ENCODE measurements at regions not wholly inside any gene's neighbourhood (a gene's known extent, or its start where the extent isn't known, plus 50 kb on each side); places are given as distances from the start of the nearest gene placed in this dataset.

- CTCF ChIA-PET = no interaction called here
- H3K4me3 ChIP-seq (ENCODE audit: control insufficient read depth in 1 of 7, extremely low read depth in 1 of 7, insufficient read depth in 4 of 7, low read depth in 2 of 7, low read length in 6 of 7) = no peak overlapping the region
- 98% methylated on average over 5 of the region's 6 CpGs for WGBS (ENCODE audit: insufficient coverage)
Measured at GRCh38 chr4:56184214-56184613, 203.1 kb downstream of the AASDH start.

GRCh38 chr4:56183344-56183959 lies 203.8 kb downstream of the AASDH start:
- H3K9me3 ChIP-seq (ENCODE audit: control extremely low read depth in 1 of 5, control insufficient read depth in 4 of 5, insufficient read depth in 2 of 5, low read depth in 1 of 5, low read length in 4 of 5) = no peaks in the 10 kb centered on the region
- CTCF ChIA-PET = no interaction called here
- H3K4me3 ChIP-seq (ENCODE audit: control insufficient read depth in 1 of 7, extremely low read depth in 1 of 7, insufficient read depth in 4 of 7, low read depth in 2 of 7, low read length in 6 of 7) = no peak overlapping the region
- no peak overlapping the region for H3K27ac ChIP-seq (ENCODE audit: insufficient read depth in 1 of 2, low read depth in 1 of 2, low read length in 2 of 2, poor library complexity in 1 of 2, severe bottlenecking in 2 of 2)
- POLR2A ChIA-PET = no interaction called here
- WGBS (ENCODE audit: insufficient coverage) = 97% methylated on average over 10 of the region's 11 CpGs
- no peak for DNase-seq
- H3K36me3 ChIP-seq (ENCODE audit: control insufficient read depth in 4 of 4, insufficient read depth in 4 of 4, low read length in 3 of 4) = peaks cover 8 to 24% (median 11%) of the 10 kb centered on the region in 4 experiments
- peaks cover 0 to 26% (median 11%) of the 10 kb centered on the region in 4 experiments for H3K4me1 ChIP-seq (ENCODE audit: control extremely low read depth in 1 of 4, control insufficient read depth in 4 of 4, insufficient read depth in 4 of 4, low read length in 3 of 4)
- no peaks in the 10 kb centered on the region for H3K27me3 ChIP-seq (replicated peaks in 2 of 5; ENCODE audit: control insufficient read depth in 4 of 5, insufficient read depth in 5 of 5, low read length in 4 of 5)

More at GRCh38 chr4:56184214-56184613, 203.1 kb downstream of the AASDH start:
- no peak overlapping the region for H3K27ac ChIP-seq (ENCODE audit: insufficient read depth in 1 of 2, low read depth in 1 of 2, low read length in 2 of 2, poor library complexity in 1 of 2, severe bottlenecking in 2 of 2)
- H3K36me3 ChIP-seq (ENCODE audit: control insufficient read depth in 4 of 4, insufficient read depth in 4 of 4, low read length in 3 of 4) = peaks cover 8 to 24% (median 11%) of the 10 kb centered on the region in 4 experiments
- no peak for DNase-seq
- peaks cover 0 to 26% (median 11%) of the 10 kb centered on the region in 4 experiments for H3K4me1 ChIP-seq (ENCODE audit: control extremely low read depth in 1 of 4, control insufficient read depth in 4 of 4, insufficient read depth in 4 of 4, low read length in 3 of 4)
- H3K27me3 ChIP-seq (replicated peaks in 2 of 5; ENCODE audit: control insufficient read depth in 4 of 5, insufficient read depth in 5 of 5, low read length in 4 of 5) = no peaks in the 10 kb centered on the region
- no peaks in the 10 kb centered on the region for H3K9me3 ChIP-seq (ENCODE audit: control extremely low read depth in 1 of 5, control insufficient read depth in 4 of 5, insufficient read depth in 2 of 5, low read depth in 1 of 5, low read length in 4 of 5)
- POLR2A ChIA-PET = no interaction called here

DNA sequence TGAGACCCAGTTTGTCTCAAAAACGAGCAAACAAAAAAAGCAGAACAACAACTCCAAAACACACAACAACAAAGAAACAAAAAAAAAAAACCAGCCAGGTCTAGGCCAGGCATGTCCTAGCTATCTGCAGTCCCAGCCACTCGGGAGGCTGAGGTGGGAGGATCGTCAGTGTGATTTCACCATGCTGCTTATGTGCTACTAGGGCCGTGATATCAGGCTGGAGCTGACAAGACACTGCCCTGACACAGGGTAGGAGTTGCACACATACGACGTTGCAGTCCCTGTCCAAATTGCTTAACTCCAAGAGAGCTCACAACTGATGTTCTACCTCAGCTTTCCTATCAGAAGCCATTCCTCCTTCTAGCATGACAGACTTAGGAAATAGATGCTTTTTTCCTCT lies 204.9 kb downstream of the AASDH start:
- Histone ChIP-seq H3K27me3 (replicated peaks in 2 of 5; ENCODE audit: control insufficient read depth in 4 of 5, insufficient read depth in 5 of 5, low read length in 4 of 5) (no peaks in the 10 kb centered on the region), H3K27ac (ENCODE audit: insufficient read depth in 1 of 2, low read depth in 1 of 2, low read length in 2 of 2, poor library complexity in 1 of 2, severe bottlenecking in 2 of 2) (no peak overlapping the region), H3K4me3 (ENCODE audit: control insufficient read depth in 1 of 7, extremely low read depth in 1 of 7, insufficient read depth in 4 of 7, low read depth in 2 of 7, low read length in 6 of 7) (no peak overlapping the region), H3K36me3 (ENCODE audit: control insufficient read depth in 4 of 4, insufficient read depth in 4 of 4, low read length in 3 of 4) (peaks cover 8 to 19% (median 10%) of the 10 kb centered on the region in 4 experiments), H3K9me3 (ENCODE audit: control extremely low read depth in 1 of 5, control insufficient read depth in 4 of 5, insufficient read depth in 2 of 5, low read depth in 1 of 5, low read length in 4 of 5) (no peaks in the 10 kb centered on the region), H3K4me1 (ENCODE audit: control extremely low read depth in 1 of 4, control insufficient read depth in 4 of 4, insufficient read depth in 4 of 4, low read length in 3 of 4) (peaks cover 0 to 26% (median 11%) of the 10 kb centered on the region in 4 experiments)
- ChIA-PET CTCF (no interaction called here), POLR2A (no interaction called here)
- 100% methylated on average over 5 of the region's 6 CpGs for WGBS (ENCODE audit: insufficient coverage)
- no peak for DNase-seq

DNA sequence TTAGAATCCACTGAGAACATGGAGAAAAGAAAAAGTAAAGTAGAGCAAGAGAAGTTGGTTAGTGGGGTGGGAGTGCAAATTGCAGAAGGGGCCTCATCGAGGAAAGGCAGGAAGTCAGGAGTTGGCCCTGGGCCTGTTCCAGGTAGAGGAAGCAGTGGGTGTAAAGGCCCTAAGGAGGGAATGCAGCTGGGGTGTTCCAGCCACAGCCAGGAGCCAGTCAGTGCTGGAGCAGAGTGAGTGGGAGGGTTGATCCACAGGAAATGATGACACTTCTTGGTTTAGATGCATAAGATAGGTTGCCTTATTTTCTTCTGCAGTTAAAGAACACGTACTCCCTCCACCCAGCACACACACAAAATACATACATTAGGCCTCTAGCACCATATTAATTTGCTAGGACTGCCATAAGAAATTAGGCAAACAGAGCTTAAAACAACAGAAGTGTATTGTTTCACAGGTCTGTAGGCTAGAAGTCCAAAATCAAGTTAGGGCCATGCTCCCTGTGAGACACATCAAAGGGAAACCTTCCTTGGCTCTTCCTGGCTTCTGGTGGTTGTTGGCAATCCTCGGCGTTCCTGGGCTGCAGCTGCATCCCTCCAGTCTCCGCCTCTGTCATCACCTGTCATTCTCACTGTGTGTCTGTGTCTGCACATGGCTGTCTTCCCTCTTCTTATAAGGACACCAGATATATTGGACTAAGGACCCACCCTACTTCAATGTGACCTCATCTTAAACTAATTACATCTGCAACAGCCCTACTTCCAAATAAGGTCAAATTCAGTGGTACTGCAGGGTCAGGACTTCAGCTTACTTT lies 205.9 kb downstream of the AASDH start:
- Histone ChIP-seq H3K27me3 (replicated peaks in 2 of 5; ENCODE audit: control insufficient read depth in 4 of 5, insufficient read depth in 5 of 5, low read length in 4 of 5) (no peaks in the 10 kb centered on the region), H3K4me3 (ENCODE audit: control insufficient read depth in 1 of 7, extremely low read depth in 1 of 7, insufficient read depth in 4 of 7, low read depth in 2 of 7, low read length in 6 of 7) (peak overlapping the region in 3 of 7 experiments; percentile 19 to 46 (median 32)), H3K9me3 (ENCODE audit: control extremely low read depth in 1 of 5, control insufficient read depth in 4 of 5, insufficient read depth in 2 of 5, low read depth in 1 of 5, low read length in 4 of 5) (peaks cover 0 to 2% (median 0%) of the 10 kb centered on the region in 5 experiments), H3K36me3 (ENCODE audit: control insufficient read depth in 4 of 4, insufficient read depth in 4 of 4, low read length in 3 of 4) (peaks cover 5 to 19% (median 10%) of the 10 kb centered on the region in 4 experiments), H3K4me1 (ENCODE audit: control extremely low read depth in 1 of 4, control insufficient read depth in 4 of 4, insufficient read depth in 4 of 4, low read length in 3 of 4) (peaks cover 0 to 26% (median 11%) of the 10 kb centered on the region in 4 experiments), H3K27ac (ENCODE audit: insufficient read depth in 1 of 2, low read depth in 1 of 2, low read length in 2 of 2, poor library complexity in 1 of 2, severe bottlenecking in 2 of 2) (no peak overlapping the region)
- ChIA-PET POLR2A (no interaction called here), CTCF (no interaction called here)
- DNase-seq = peak; percentile 25 to 81 (median 61)
- WGBS (ENCODE audit: insufficient coverage) = 64% methylated on average over 5 of the region's 5 CpGs

DNA sequence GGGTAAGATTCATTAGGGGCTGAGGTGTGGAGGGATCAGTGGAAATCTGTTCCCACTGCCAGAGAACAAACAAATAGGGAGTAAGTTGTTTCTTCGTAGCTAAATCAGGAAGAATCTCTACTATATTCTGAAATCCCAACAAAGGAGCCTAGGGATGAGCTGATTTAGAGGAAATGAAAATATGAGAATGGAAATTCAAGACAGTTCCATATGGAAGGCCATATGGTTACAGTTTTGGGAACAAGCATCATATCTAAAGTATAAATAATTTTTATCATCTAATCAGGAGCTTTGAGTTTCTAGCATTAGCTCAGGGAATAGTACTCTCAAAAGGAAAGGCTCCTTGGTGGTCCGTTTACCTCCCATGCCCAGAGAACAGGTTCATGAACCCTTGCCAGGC lies 218.2 kb downstream of the AASDH start:
- Histone ChIP-seq H3K36me3 (ENCODE audit: control insufficient read depth in 4 of 4, insufficient read depth in 4 of 4, low read length in 3 of 4) (peaks cover 0 to 6% (median under 1%) of the 10 kb centered on the region in 4 experiments), H3K4me1 (ENCODE audit: control extremely low read depth in 1 of 4, control insufficient read depth in 4 of 4, insufficient read depth in 4 of 4, low read length in 3 of 4) (no peaks in the 10 kb centered on the region), H3K9me3 (ENCODE audit: control extremely low read depth in 1 of 5, control insufficient read depth in 4 of 5, insufficient read depth in 2 of 5, low read depth in 1 of 5, low read length in 4 of 5) (peaks cover 0 to 13% (median 4%) of the 10 kb centered on the region in 5 experiments), H3K27ac (ENCODE audit: insufficient read depth in 1 of 2, low read depth in 1 of 2, low read length in 2 of 2, poor library complexity in 1 of 2, severe bottlenecking in 2 of 2) (no peak overlapping the region), H3K4me3 (ENCODE audit: control insufficient read depth in 1 of 7, extremely low read depth in 1 of 7, insufficient read depth in 4 of 7, low read depth in 2 of 7, low read length in 6 of 7) (no peak overlapping the region), H3K27me3 (replicated peaks in 2 of 5; ENCODE audit: control insufficient read depth in 4 of 5, insufficient read depth in 5 of 5, low read length in 4 of 5) (no peaks in the 10 kb centered on the region)
- POLR2A ChIA-PET = no interaction called here
- WGBS (ENCODE audit: insufficient coverage) = 100% methylated on average over 1 of the region's 2 CpGs
- no peak for DNase-seq
- CTCF ChIA-PET = interaction anchor here (0.9 kb wide), 1 partner anchor 11 kb away, joined by 3 read pairs; no protein-coding TSS in a partner anchor

DNA sequence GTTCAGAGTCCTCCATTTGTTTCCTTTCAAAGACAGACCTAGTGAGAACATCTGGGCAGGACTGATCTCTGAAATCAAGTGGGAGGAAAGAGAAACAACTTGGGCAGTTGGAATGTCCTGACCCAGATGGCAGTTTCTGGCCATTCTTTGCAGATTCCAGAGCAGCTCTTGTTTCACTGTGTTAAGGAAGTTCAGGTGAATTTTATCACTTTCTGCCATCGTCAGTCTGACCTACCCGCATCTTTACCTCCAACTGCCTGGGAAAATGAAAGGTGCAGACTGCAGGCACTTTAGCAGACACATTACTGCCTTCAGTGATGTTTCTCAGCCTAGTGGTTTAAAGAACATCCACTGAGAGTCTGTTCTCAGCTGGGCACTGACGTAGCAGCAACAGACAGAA lies 216.2 kb downstream of the CEP135 start:
- 86% methylated on average over 3 of the region's 3 CpGs for WGBS (ENCODE audit: insufficient coverage)
- CTCF ChIA-PET = interaction anchor here (0.6 to 1.2 kb wide), 3 partner anchors 18 to 403 kb away, joined by 3 to 4 read pairs (median 3); no protein-coding TSS in a partner anchor
- no peaks in the 10 kb centered on the region for H3K4me1 ChIP-seq (ENCODE audit: control extremely low read depth in 1 of 4, control insufficient read depth in 4 of 4, insufficient read depth in 4 of 4, low read length in 3 of 4)
- peaks cover 0 to 4% (median 0%) of the 10 kb centered on the region in 4 experiments for H3K36me3 ChIP-seq (ENCODE audit: control insufficient read depth in 4 of 4, insufficient read depth in 4 of 4, low read length in 3 of 4)
- H3K9me3 ChIP-seq (ENCODE audit: control extremely low read depth in 1 of 5, control insufficient read depth in 4 of 5, insufficient read depth in 2 of 5, low read depth in 1 of 5, low read length in 4 of 5) = peaks cover 0 to 13% (median 4%) of the 10 kb centered on the region in 5 experiments
- no peaks in the 10 kb centered on the region for H3K27me3 ChIP-seq (replicated peaks in 2 of 5; ENCODE audit: control insufficient read depth in 4 of 5, insufficient read depth in 5 of 5, low read length in 4 of 5)
- H3K27ac ChIP-seq (ENCODE audit: insufficient read depth in 1 of 2, low read depth in 1 of 2, low read length in 2 of 2, poor library complexity in 1 of 2, severe bottlenecking in 2 of 2) = no peak overlapping the region
- no peak overlapping the region for H3K4me3 ChIP-seq (ENCODE audit: control insufficient read depth in 1 of 7, extremely low read depth in 1 of 7, insufficient read depth in 4 of 7, low read depth in 2 of 7, low read length in 6 of 7)
- DNase-seq = no peak
- POLR2A ChIA-PET = no interaction called here

DNA sequence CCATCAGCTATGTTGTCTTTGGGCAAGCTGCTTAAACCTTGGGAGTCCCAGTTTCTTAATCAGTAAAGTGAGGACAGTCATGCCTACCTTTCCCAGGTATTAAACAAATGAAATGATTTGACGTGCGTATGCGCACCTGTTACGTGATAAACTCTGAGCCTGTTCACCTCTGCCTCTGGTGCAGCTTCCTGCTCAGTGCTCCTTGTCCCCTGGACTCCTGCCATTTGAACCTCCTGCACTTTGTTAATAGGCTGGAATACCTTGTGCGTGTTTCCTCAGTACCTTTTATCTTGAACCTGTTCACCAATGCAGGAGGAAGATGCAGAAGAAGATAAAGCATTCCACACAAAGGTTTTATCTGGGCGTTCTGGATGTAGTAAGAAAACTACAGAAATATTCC lies 211.9 kb downstream of the CEP135 start:
- ChIA-PET POLR2A (no interaction called here), CTCF (interaction anchor here (1.1 kb wide), 1 partner anchor 86 kb away, joined by 3 read pairs; no protein-coding TSS in a partner anchor)
- DNase-seq = no peak
- H3K27ac ChIP-seq (ENCODE audit: insufficient read depth in 1 of 2, low read depth in 1 of 2, low read length in 2 of 2, poor library complexity in 1 of 2, severe bottlenecking in 2 of 2) = no peak overlapping the region
- WGBS (ENCODE audit: insufficient coverage) = 92% methylated on average over 5 of the region's 6 CpGs
- no peaks in the 10 kb centered on the region for H3K4me1 ChIP-seq (ENCODE audit: control extremely low read depth in 1 of 4, control insufficient read depth in 4 of 4, insufficient read depth in 4 of 4, low read length in 3 of 4)
- H3K36me3 ChIP-seq (ENCODE audit: control insufficient read depth in 4 of 4, insufficient read depth in 4 of 4, low read length in 3 of 4) = no peaks in the 10 kb centered on the region
- H3K4me3 ChIP-seq (ENCODE audit: control insufficient read depth in 1 of 7, extremely low read depth in 1 of 7, insufficient read depth in 4 of 7, low read depth in 2 of 7, low read length in 6 of 7) = no peak overlapping the region
- H3K9me3 ChIP-seq (ENCODE audit: control extremely low read depth in 1 of 5, control insufficient read depth in 4 of 5, insufficient read depth in 2 of 5, low read depth in 1 of 5, low read length in 4 of 5) = no peaks in the 10 kb centered on the region
- H3K27me3 ChIP-seq (replicated peaks in 2 of 5; ENCODE audit: control insufficient read depth in 4 of 5, insufficient read depth in 5 of 5, low read length in 4 of 5) = no peaks in the 10 kb centered on the region
